Adrenal gland (tissue), 9 donors: ENCODE measurements at regions not wholly inside any gene's neighbourhood (a gene's known extent, or its start where the extent isn't known, plus 50 kb on each side); places are given as distances from the start of the nearest gene placed in this dataset.
"Not testable (repeated sequence)": the region's sequence is repeated elsewhere in the genome, so short reads cannot be mapped to it uniquely, and the experiment has no call there.

Experiments used
- DNase-seq, 7 donors: peaks; one replicate each; pipeline ENCODE4 v3.0.0-alpha.2; 2019 to 2020
- H3K27ac ChIP-seq, 5 donors: fragments of 200-600 bp; sonication (generic) in 4 of 5; 1 replicate in 3 of 5; 2 replicates in 2 of 5; pipeline versions ENCODE4 v1.5.1 to v1.8.0; 2016 to 2020; ENCODE audit warnings: mild to moderate bottlenecking in 1 of 5
- H3K27me3 ChIP-seq: fragments of 200-600 bp; 2 replicates; pipeline ENCODE4 v1.8.0; 2021
- H3K36me3 ChIP-seq, 2 donors: fragments of 200-600 bp; replicated peaks in 1 of 2; 1 replicate in 1 of 2; 2 replicates in 1 of 2; pipeline versions ENCODE4 v1.5.1 to v1.8.0; 2018 to 2022
- H3K4me1 ChIP-seq, 2 donors: fragments of 200-600 bp; replicated peaks in 1 of 2; 1 replicate in 1 of 2; 2 replicates in 1 of 2; pipeline versions ENCODE4 v1.5.1 to v1.8.0; 2018 to 2021
- H3K4me3 ChIP-seq, 4 donors: fragments of 200-600 bp; sonication (generic) in 3 of 4; one replicate each; pipeline ENCODE4 v1.5.1; 2016 to 2018
- H3K9me3 ChIP-seq, 3 donors: fragments of 200-600 bp; sonication (generic) in 1 of 3; replicated peaks in 1 of 3; 1 replicate in 2 of 3; 2 replicates in 1 of 3; pipeline versions ENCODE4 v1.5.1 to v1.8.0; 2016 to 2021
- POLR2A ChIP-seq, 2 donors: fragments of 450-650 bp; IDR thresholded peaks; one replicate each; pipeline ENCODE4 v1.6.1; 2017; ENCODE audit warnings: antibody characterized with exemption in 2 of 2, mild to moderate bottlenecking in 2 of 2, moderate library complexity in 1 of 2
- WGBS, 4 donors: extraction: QIAGEN DNeasy Blood & Tissue Kit in 2 of 4; methylation state at CpG; one replicate each; pipeline versions ENCODE4 v1.1.5 to v1.1.7; 2013 to 2017; 5-methylcytosine and 5-hydroxymethylcytosine counted together
- intact Hi-C, 2 donors: fragments of 100-400 bp; cut with DNase I; formaldehyde crosslinking; loops; one replicate each; pipeline versions ENCODE4 v1.14.1 to v1.15.0; 2022 to 2023
- TF ChIP-seq, protein P1 (sequence below), 6 experiments: fragments of 450-650 bp in 4 of 6; fragments of 200-600 bp in 2 of 6; sonication (generic) in 1 of 6; IDR thresholded peaks; 1 replicate in 5 of 6; 2 replicates in 1 of 6; pipeline versions ENCODE4 v1.5.1 to v1.8.0; 2016 to 2021; ENCODE audit warnings: antibody characterized with exemption in 6 of 6, mild to moderate bottlenecking in 2 of 6, moderate library complexity in 1 of 6
- donor health status: healthy with polysubstance abuse.
- donor health status: Bipolar disorder and iron deficiency.
- donor health status: DM: yes; HTN: yes; CAD: no.
- donor health status: DM: no; HTN: no; CAD: no.
- donor health status: DM: no; HTN: no; CAD: no.

DNA sequence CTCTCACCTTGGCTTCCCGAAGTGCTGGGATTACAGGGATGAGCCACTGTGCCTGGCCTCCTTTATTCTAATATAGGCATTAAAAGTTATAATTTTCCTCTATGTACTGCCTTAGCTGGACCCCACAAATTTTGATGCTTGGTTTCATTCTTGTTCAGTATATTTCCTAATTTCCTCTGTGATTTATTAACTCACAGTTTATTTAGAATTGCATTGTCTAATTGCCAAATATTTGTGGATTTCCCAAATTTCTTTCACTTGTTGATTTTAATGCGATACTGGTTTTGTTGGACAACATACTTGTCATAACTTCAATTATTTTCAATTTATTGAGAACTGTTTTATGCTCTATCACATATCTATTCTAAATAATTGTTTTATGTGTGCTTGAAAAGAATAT lies 366.0 kb downstream of the OMA1 start:
- Histone ChIP-seq H3K4me1 (no peaks in the 10 kb centered on the region), H3K27ac (no peak overlapping the region), H3K4me3 (no peak overlapping the region), H3K27me3 (no peaks in the 10 kb centered on the region), H3K36me3 (no peaks in the 10 kb centered on the region), H3K9me3 (no peaks in the 10 kb centered on the region)
- 79 to 96% (median 90%) methylated on average over 2 of the region's 2 CpGs for WGBS, 4 donors
- DNase-seq, result no peak
- intact Hi-C loops, result no loop called here
- TF ChIP-seq, protein P1, sequence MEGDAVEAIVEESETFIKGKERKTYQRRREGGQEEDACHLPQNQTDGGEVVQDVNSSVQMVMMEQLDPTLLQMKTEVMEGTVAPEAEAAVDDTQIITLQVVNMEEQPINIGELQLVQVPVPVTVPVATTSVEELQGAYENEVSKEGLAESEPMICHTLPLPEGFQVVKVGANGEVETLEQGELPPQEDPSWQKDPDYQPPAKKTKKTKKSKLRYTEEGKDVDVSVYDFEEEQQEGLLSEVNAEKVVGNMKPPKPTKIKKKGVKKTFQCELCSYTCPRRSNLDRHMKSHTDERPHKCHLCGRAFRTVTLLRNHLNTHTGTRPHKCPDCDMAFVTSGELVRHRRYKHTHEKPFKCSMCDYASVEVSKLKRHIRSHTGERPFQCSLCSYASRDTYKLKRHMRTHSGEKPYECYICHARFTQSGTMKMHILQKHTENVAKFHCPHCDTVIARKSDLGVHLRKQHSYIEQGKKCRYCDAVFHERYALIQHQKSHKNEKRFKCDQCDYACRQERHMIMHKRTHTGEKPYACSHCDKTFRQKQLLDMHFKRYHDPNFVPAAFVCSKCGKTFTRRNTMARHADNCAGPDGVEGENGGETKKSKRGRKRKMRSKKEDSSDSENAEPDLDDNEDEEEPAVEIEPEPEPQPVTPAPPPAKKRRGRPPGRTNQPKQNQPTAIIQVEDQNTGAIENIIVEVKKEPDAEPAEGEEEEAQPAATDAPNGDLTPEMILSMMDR (IDR thresholded peaks at IDR 0.05), result no peak
- no peak for TF ChIP-seq POLR2A (IDR thresholded peaks at IDR 0.05)

DNA sequence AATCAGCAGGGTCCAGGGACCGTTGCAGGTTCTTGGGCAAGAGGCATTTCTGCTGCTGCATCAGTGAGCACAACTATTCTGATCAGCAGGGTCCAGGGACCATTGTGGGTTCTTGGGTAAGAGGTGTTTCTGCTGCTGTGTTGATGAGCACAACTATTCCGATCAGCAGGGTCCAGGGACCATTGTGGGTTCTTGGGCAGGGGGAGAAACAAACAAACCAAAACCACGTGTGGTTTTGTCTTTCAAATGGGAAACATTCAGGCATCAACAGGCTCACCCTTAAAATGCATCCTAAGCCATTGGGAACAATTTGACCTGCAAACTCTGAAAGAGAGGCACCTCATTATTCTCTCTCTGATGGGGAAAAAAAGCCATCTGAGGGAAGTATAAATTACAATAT lies 377.4 kb downstream of the OMA1 start:
- not testable (repeated sequence) for H3K36me3 ChIP-seq

DNA sequence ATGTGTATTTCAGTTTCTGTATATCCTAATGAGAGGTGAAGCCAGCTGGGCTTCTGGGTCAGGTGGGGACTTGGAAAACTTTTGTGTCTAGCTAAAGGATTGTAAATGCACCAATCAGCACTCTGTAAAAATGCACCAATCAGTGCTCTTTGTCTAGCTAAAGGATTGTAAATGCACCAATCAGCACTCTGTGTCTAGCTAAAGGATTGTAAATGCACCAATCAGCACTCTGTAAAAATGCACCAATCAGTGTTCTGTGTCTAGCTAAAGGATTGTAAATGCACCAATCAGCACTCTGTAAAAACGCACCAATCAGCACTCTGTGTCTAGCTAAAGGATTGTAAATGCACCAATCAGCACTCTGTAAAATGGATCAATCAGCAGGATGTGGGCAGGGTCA lies 379.4 kb downstream of the OMA1 start:
- H3K4me1 ChIP-seq, H3K36me3 ChIP-seq, H3K4me3 ChIP-seq, DNase-seq, H3K9me3 ChIP-seq, intact Hi-C loops, H3K27ac ChIP-seq, H3K27me3 ChIP-seq: not testable (repeated sequence)
- WGBS, 4 donors, result 70 to 92% (median 82%) methylated on average over 1 of the region's 1 CpG

More for the DNA sequence above, 377.4 kb downstream of the OMA1 start:
- H3K4me1 ChIP-seq, intact Hi-C loops, H3K27me3 ChIP-seq, H3K9me3 ChIP-seq, DNase-seq, H3K27ac ChIP-seq, H3K4me3 ChIP-seq: not testable (repeated sequence)
- 33 to 67% (median 62%) methylated on average over 3 of the region's 3 CpGs for WGBS, 4 donors

DNA sequence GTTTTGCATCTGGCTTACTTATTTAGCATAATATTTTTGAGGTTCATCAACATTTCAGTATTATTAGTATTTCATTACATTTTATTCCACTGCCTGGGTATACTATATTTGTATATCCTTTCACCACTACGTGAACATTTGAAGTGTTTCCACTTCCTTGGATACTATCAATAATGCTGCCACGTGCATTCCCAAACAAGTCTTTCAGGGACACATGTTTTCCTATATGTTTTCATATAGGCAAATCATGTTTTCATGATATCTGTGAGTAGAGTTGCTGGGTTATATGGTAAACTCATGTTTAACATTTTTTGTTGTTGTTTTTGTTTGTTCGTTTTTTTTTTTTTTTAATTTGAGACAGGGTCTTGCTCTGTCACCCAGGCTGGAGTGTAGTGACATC lies 380.1 kb downstream of the OMA1 start:
- no peak overlapping the region for H3K27ac ChIP-seq
- intact Hi-C loops, result no loop called here
- TF ChIP-seq, protein P1 (IDR thresholded peaks at IDR 0.05), result no peak
- TF ChIP-seq POLR2A (IDR thresholded peaks at IDR 0.05), result no peak
- no peaks in the 10 kb centered on the region for H3K27me3 ChIP-seq
- 79 to 92% (median 81%) methylated on average over 3 of the region's 3 CpGs for WGBS, 4 donors
- no peaks in the 10 kb centered on the region for H3K9me3 ChIP-seq
- no peak overlapping the region for H3K4me3 ChIP-seq
- no peak for DNase-seq
- H3K4me1 ChIP-seq, result no peaks in the 10 kb centered on the region
- H3K36me3 ChIP-seq, result no peaks in the 10 kb centered on the region

DNA sequence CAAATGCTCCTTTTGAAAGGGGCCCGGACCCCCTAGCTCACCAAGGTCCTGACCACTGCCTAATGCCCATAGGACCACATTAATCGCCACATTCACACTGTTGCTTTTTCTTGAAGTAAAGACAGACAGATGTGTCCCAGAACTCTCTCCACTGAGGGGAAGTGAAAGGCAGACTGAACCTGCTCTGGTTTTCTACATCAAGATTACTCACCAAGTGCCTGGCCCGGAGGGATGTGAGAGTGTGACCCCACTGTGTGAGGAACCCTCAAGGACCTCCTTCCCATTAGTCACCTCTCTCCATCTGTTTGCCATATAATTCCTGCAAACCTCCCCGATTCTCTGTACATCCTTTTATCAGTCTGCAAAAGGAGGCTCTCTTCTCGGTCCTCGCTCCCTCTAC lies 381.5 kb downstream of the OMA1 start:
- Histone ChIP-seq H3K27me3 (no peaks in the 10 kb centered on the region), H3K4me3 (no peak overlapping the region), H3K27ac (no peak overlapping the region), H3K4me1 (no peaks in the 10 kb centered on the region), H3K9me3 (no peaks in the 10 kb centered on the region), H3K36me3 (no peaks in the 10 kb centered on the region)
- no peak for DNase-seq
- TF ChIP-seq, protein P1 (IDR thresholded peaks at IDR 0.05), result no peak
- no peak for TF ChIP-seq POLR2A (IDR thresholded peaks at IDR 0.05)
- intact Hi-C loops, result no loop called here
- WGBS, 4 donors, result 75 to 87% (median 82%) methylated on average over 6 of the region's 6 CpGs
